ENCODE measurements at regions not wholly inside any gene's neighbourhood (a gene's known extent, or its start where the extent isn't known, plus 50 kb on each side); places are given as distances from the start of the nearest gene placed in this dataset.

- Mint-ChIP-seq H3K27me3 (no peaks in the 10 kb centered on the region), H3K4me3 (no peak overlapping the region), H3K36me3 (ENCODE audit: low read depth) (no peaks in the 10 kb centered on the region), H3K27ac (no peak overlapping the region), H3K9me3 (no peaks in the 10 kb centered on the region), H3K4me1 (ENCODE audit: low read depth) (no peaks in the 10 kb centered on the region)
- no peak for TF ChIP-seq CTCF (IDR thresholded peaks at IDR 0.05)
- no peak for ATAC-seq (ENCODE audit: poor library complexity)
- no peak for DNase-seq
- Histone ChIP-seq H3K27ac (ENCODE audit: low read depth in 1 of 2, low read length in 2 of 2) (no peak overlapping the region), H3K36me3 (ENCODE audit: insufficient read depth, low read length) (no peaks in the 10 kb centered on the region), H3K4me3 (ENCODE audit: low read length) (no peak overlapping the region), H3K27me3 (ENCODE audit: control insufficient read depth in 1 of 2, insufficient read depth in 2 of 2, low read length in 2 of 2) (no peaks in the 10 kb centered on the region), H3K9me3 (ENCODE audit: control insufficient read depth in 1 of 2, insufficient read depth in 1 of 2, low read length in 2 of 2) (peaks cover 0 to 4% of the 10 kb centered on the region in 2 experiments), H3K4me1 (ENCODE audit: insufficient read depth, low read length) (no peaks in the 10 kb centered on the region)
- intact Hi-C loops (cut with DNase I, micrococcal nuclease): no loop called here
- ChIA-PET POLR2A (no interaction called here), CTCF (no interaction called here)
These were observed 266.4 kb upstream of the ZNF608 start for GRCh38 chr5:125012727-125013451.

- intact Hi-C loops (cut with DNase I, micrococcal nuclease): no loop called here
- POLR2A ChIA-PET: no interaction called here
These were observed 267.8 kb upstream of the ZNF608 start for GRCh38 chr5:125014202-125014601.

GRCh38 chr5:125017796-125018195, 271.4 kb upstream of the ZNF608 start:
- no peak for DNase-seq
- Histone ChIP-seq H3K27me3 (ENCODE audit: control insufficient read depth in 1 of 2, insufficient read depth in 2 of 2, low read length in 2 of 2) (no peaks in the 10 kb centered on the region), H3K4me3 (ENCODE audit: low read length) (no peak overlapping the region), H3K36me3 (ENCODE audit: insufficient read depth, low read length) (no peaks in the 10 kb centered on the region), H3K9me3 (ENCODE audit: control insufficient read depth in 1 of 2, insufficient read depth in 1 of 2, low read length in 2 of 2) (peaks cover 0 to 4% of the 10 kb centered on the region in 2 experiments), H3K27ac (ENCODE audit: low read depth in 1 of 2, low read length in 2 of 2) (no peak overlapping the region), H3K4me1 (ENCODE audit: insufficient read depth, low read length) (no peaks in the 10 kb centered on the region)
- POLR2A ChIA-PET: no interaction called here
- no peak overlapping the region for H3K27ac Mint-ChIP-seq
- CTCF ChIA-PET: no interaction called here
- H3K4me1 Mint-ChIP-seq (ENCODE audit: low read depth): no peaks in the 10 kb centered on the region
- intact Hi-C loops (cut with DNase I, micrococcal nuclease): no loop called here
- no peaks in the 10 kb centered on the region for H3K36me3 Mint-ChIP-seq (ENCODE audit: low read depth)
- no peak for ATAC-seq (ENCODE audit: poor library complexity)
- no peak overlapping the region for H3K4me3 Mint-ChIP-seq
- no peak for TF ChIP-seq CTCF (IDR thresholded peaks at IDR 0.05)
- H3K9me3 Mint-ChIP-seq: no peaks in the 10 kb centered on the region
- no peaks in the 10 kb centered on the region for H3K27me3 Mint-ChIP-seq

More at GRCh38 chr5:125014202-125014601, 267.8 kb upstream of the ZNF608 start:
- H3K9me3 ChIP-seq (ENCODE audit: control insufficient read depth in 1 of 2, insufficient read depth in 1 of 2, low read length in 2 of 2): peaks cover 0 to 4% of the 10 kb centered on the region in 2 experiments
- DNase-seq (no peak), ATAC-seq (ENCODE audit: poor library complexity) (no peak)
- H3K36me3 Mint-ChIP-seq (ENCODE audit: low read depth): no peaks in the 10 kb centered on the region
- CTCF ChIA-PET: no interaction called here
- H3K9me3 Mint-ChIP-seq: no peaks in the 10 kb centered on the region
- no peaks in the 10 kb centered on the region for H3K27me3 ChIP-seq (ENCODE audit: control insufficient read depth in 1 of 2, insufficient read depth in 2 of 2, low read length in 2 of 2)
- H3K4me3 Mint-ChIP-seq: no peak overlapping the region
- no peak for TF ChIP-seq CTCF (IDR thresholded peaks at IDR 0.05)
- H3K27ac ChIP-seq (ENCODE audit: low read depth in 1 of 2, low read length in 2 of 2): no peak overlapping the region
- H3K4me1 Mint-ChIP-seq (ENCODE audit: low read depth): no peaks in the 10 kb centered on the region
- no peaks in the 10 kb centered on the region for H3K36me3 ChIP-seq (ENCODE audit: insufficient read depth, low read length)
- no peaks in the 10 kb centered on the region for H3K4me1 ChIP-seq (ENCODE audit: insufficient read depth, low read length)
- no peaks in the 10 kb centered on the region for H3K27me3 Mint-ChIP-seq
- H3K4me3 ChIP-seq (ENCODE audit: low read length): no peak overlapping the region
- H3K27ac Mint-ChIP-seq: no peak overlapping the region

Data from CD4-positive, alpha-beta T cell (primary cell).